SK-N-SH (cell line): ENCODE measurements at regions not wholly inside any gene's neighbourhood (a gene's known extent, or its start where the extent isn't known, plus 50 kb on each side); places are given as distances from the start of the nearest gene placed in this dataset.

ENCODE experiments used
- CTCF ChIP-seq: fragments of 200-600 bp; sonication (generic); IDR thresholded peaks from 2 replicates; pipeline ENCODE4 v1.6.1; 2017; ENCODE audit warnings: antibody characterized with exemption, mild to moderate bottlenecking, moderate library complexity
- EP300 ChIP-seq, 2 experiments: IDR thresholded peaks; 2 replicates each; pipeline versions ENCODE4 v1.4.0 to v1.6.1; 2012; ENCODE audit warnings: borderline replicate concordance in 1 of 2, low read depth in 1 of 2, low read length in 1 of 2
- EZH2phosphoT487 ChIP-seq: fragments of 200-600 bp; sonication (generic); IDR thresholded peaks from 2 replicates; pipeline ENCODE4 v1.6.1; 2017; ENCODE audit warnings: low read depth, mixed run types, mild to moderate bottlenecking, antibody characterized with exemption, moderate library complexity, borderline replicate concordance
- GABPA ChIP-seq: IDR thresholded peaks from 2 replicates; pipeline ENCODE4 v1.4.0; 2012; ENCODE audit warnings: low read depth, mild to moderate bottlenecking
- RCOR1 ChIP-seq: fragments of 150-350 bp; IDR thresholded peaks from 2 replicates; pipeline ENCODE4 v1.6.1; 2017; ENCODE audit warnings: antibody characterized with exemption, low read length
- RFX5 ChIP-seq: IDR thresholded peaks from 2 replicates; pipeline ENCODE4 v1.6.1; 2012; ENCODE audit warnings: mild to moderate bottlenecking, improper control_type of control experiment, low read length
- TAF1 ChIP-seq: IDR thresholded peaks from 2 replicates; pipeline ENCODE4 v1.6.1; 2012; ENCODE audit warnings: low read depth, mild to moderate bottlenecking, low read length, moderate library complexity, borderline replicate concordance
- TCF12 ChIP-seq: IDR thresholded peaks from 2 replicates; pipeline ENCODE4 v1.4.0; 2012
- YY1 ChIP-seq: IDR thresholded peaks from 2 replicates; pipeline ENCODE4 v1.4.0; 2012; ENCODE audit warnings: low read depth, mild to moderate bottlenecking

- TF ChIP-seq EP300 (IDR thresholded peaks at IDR 0.05; ENCODE audit: borderline replicate concordance in 1 of 2, low read depth in 1 of 2, low read length in 1 of 2), result no peak
- no peak for TF ChIP-seq CTCF
- TF ChIP-seq EZH2phosphoT487, result no peak
- TF ChIP-seq RFX5, result no peak
- no peak for TF ChIP-seq TAF1
- TF ChIP-seq GABPA, result no peak
- no peak for TF ChIP-seq TCF12
- no peak for TF ChIP-seq RCOR1
- no peak for TF ChIP-seq YY1
These were observed 909.1 kb downstream of the EPHA3 start for GRCh38 chr3:90016555-90016954.
